ENCODE measurements at regions not wholly inside any gene's neighbourhood (a gene's known extent, or its start where the extent isn't known, plus 50 kb on each side); places are given as distances from the start of the nearest gene placed in this dataset.
"Not testable (repeated sequence)": the region's sequence is repeated elsewhere in the genome, so short reads cannot be mapped to it uniquely, and the experiment has no call there.

GRCh38 chr12:9328065-9328464, 119.9 kb upstream of the PZP start:
- Histone ChIP-seq H3K9me3 (ENCODE audit: control insufficient read depth, low read depth, low read length) (peaks cover 6% of the 10 kb centered on the region), H3K4me1 (ENCODE audit: control insufficient read depth, insufficient read depth, low read length) (peaks cover 6% of the 10 kb centered on the region), H3K36me3 (ENCODE audit: control insufficient read depth, insufficient read depth, low read length) (no peaks in the 10 kb centered on the region), H3K4me3 (ENCODE audit: low read length) (no peak overlapping the region), H3K27me3 (ENCODE audit: control insufficient read depth, insufficient read depth, low read length) (no peaks in the 10 kb centered on the region), H3K27ac (ENCODE audit: low read length) (no peak overlapping the region)
- WGBS (ENCODE audit: insufficient coverage, low lambda C conversion rate), result no CpG with 5 or more reads among the region's 2 CpGs
- no peak for DNase-seq

GRCh38 chr12:9327320-9327719, 119.1 kb upstream of the PZP start:
- H3K4me3 ChIP-seq (ENCODE audit: low read length), result no peak overlapping the region
- no peak for DNase-seq
- H3K36me3 ChIP-seq (ENCODE audit: control insufficient read depth, insufficient read depth, low read length), result no peaks in the 10 kb centered on the region
- H3K27me3 ChIP-seq (ENCODE audit: control insufficient read depth, insufficient read depth, low read length), result no peaks in the 10 kb centered on the region
- peaks cover 6% of the 10 kb centered on the region for H3K9me3 ChIP-seq (ENCODE audit: control insufficient read depth, low read depth, low read length)
- WGBS (ENCODE audit: insufficient coverage, low lambda C conversion rate), result 100% methylated on average over 1 of the region's 5 CpGs
- no peak overlapping the region for H3K27ac ChIP-seq (ENCODE audit: low read length)
- H3K4me1 ChIP-seq (ENCODE audit: control insufficient read depth, insufficient read depth, low read length), result no peaks in the 10 kb centered on the region

- DNase-seq; H3K4me1 ChIP-seq (ENCODE audit: control insufficient read depth, insufficient read depth, low read length); H3K27me3 ChIP-seq (ENCODE audit: control insufficient read depth, insufficient read depth, low read length); H3K9me3 ChIP-seq (ENCODE audit: control insufficient read depth, low read depth, low read length); H3K4me3 ChIP-seq (ENCODE audit: low read length); H3K27ac ChIP-seq (ENCODE audit: low read length); H3K36me3 ChIP-seq (ENCODE audit: control insufficient read depth, insufficient read depth, low read length): not testable (repeated sequence)
- WGBS (ENCODE audit: insufficient coverage, low lambda C conversion rate), result no CpG with 5 or more reads among the region's 14 CpGs
Measured at GRCh38 chr12:9326849-9327248, 118.7 kb upstream of the PZP start.

- H3K4me3 ChIP-seq (ENCODE audit: low read length), result no peak overlapping the region
- DNase-seq, result no peak
- no peaks in the 10 kb centered on the region for H3K4me1 ChIP-seq (ENCODE audit: control insufficient read depth, insufficient read depth, low read length)
- WGBS (ENCODE audit: insufficient coverage, low lambda C conversion rate), result 83% methylated on average over 2 of the region's 12 CpGs
- no peak overlapping the region for H3K27ac ChIP-seq (ENCODE audit: low read length)
- no peaks in the 10 kb centered on the region for H3K27me3 ChIP-seq (ENCODE audit: control insufficient read depth, insufficient read depth, low read length)
- H3K36me3 ChIP-seq (ENCODE audit: control insufficient read depth, insufficient read depth, low read length), result no peaks in the 10 kb centered on the region
- H3K9me3 ChIP-seq (ENCODE audit: control insufficient read depth, low read depth, low read length), result no peaks in the 10 kb centered on the region
Measured at GRCh38 chr12:9326085-9326484, 117.9 kb upstream of the PZP start.

- Histone ChIP-seq H3K27ac (ENCODE audit: low read length) (no peak overlapping the region), H3K27me3 (ENCODE audit: control insufficient read depth, insufficient read depth, low read length) (no peaks in the 10 kb centered on the region), H3K4me1 (ENCODE audit: control insufficient read depth, insufficient read depth, low read length) (no peaks in the 10 kb centered on the region), H3K9me3 (ENCODE audit: control insufficient read depth, low read depth, low read length) (no peaks in the 10 kb centered on the region), H3K4me3 (ENCODE audit: low read length) (no peak overlapping the region), H3K36me3 (ENCODE audit: control insufficient read depth, insufficient read depth, low read length) (no peaks in the 10 kb centered on the region)
- WGBS (ENCODE audit: insufficient coverage, low lambda C conversion rate), result no CpG with 5 or more reads among the region's 10 CpGs
- no peak for DNase-seq
Measured at GRCh38 chr12:9325471-9325870, 117.3 kb upstream of the PZP start.

GRCh38 chr12:9324782-9325181, 116.6 kb upstream of the PZP start:
- H3K9me3 ChIP-seq (ENCODE audit: control insufficient read depth, low read depth, low read length), result no peaks in the 10 kb centered on the region
- no peaks in the 10 kb centered on the region for H3K27me3 ChIP-seq (ENCODE audit: control insufficient read depth, insufficient read depth, low read length)
- no peak for DNase-seq
- no CpG with 5 or more reads among the region's 6 CpGs for WGBS (ENCODE audit: insufficient coverage, low lambda C conversion rate)
- H3K36me3 ChIP-seq (ENCODE audit: control insufficient read depth, insufficient read depth, low read length), result no peaks in the 10 kb centered on the region
- H3K27ac ChIP-seq (ENCODE audit: low read length), result no peak overlapping the region
- no peak overlapping the region for H3K4me3 ChIP-seq (ENCODE audit: low read length)
- H3K4me1 ChIP-seq (ENCODE audit: control insufficient read depth, insufficient read depth, low read length), result no peaks in the 10 kb centered on the region

GRCh38 chr12:9323144-9323681, 115.0 kb upstream of the PZP start:
- Histone ChIP-seq H3K27me3 (ENCODE audit: control insufficient read depth, insufficient read depth, low read length) (no peaks in the 10 kb centered on the region), H3K4me3 (ENCODE audit: low read length) (no peak overlapping the region), H3K36me3 (ENCODE audit: control insufficient read depth, insufficient read depth, low read length) (no peaks in the 10 kb centered on the region), H3K9me3 (ENCODE audit: control insufficient read depth, low read depth, low read length) (no peaks in the 10 kb centered on the region), H3K27ac (ENCODE audit: low read length) (no peak overlapping the region), H3K4me1 (ENCODE audit: control insufficient read depth, insufficient read depth, low read length) (no peaks in the 10 kb centered on the region)
- DNase-seq, result no peak
- WGBS (ENCODE audit: insufficient coverage, low lambda C conversion rate), result 100% methylated on average over 1 of the region's 5 CpGs

GRCh38 chr12:9319842-9320173, 111.6 kb upstream of the PZP start:
- no CpG with 5 or more reads among the region's 3 CpGs for WGBS (ENCODE audit: insufficient coverage, low lambda C conversion rate)

GRCh38 chr12:9319044-9319841, 111.0 kb upstream of the PZP start:
- WGBS (ENCODE audit: insufficient coverage, low lambda C conversion rate), result 57% methylated on average over 2 of the region's 8 CpGs
- no peak for DNase-seq
- no peak overlapping the region for H3K4me3 ChIP-seq (ENCODE audit: low read length)
- H3K36me3 ChIP-seq (ENCODE audit: control insufficient read depth, insufficient read depth, low read length), result no peaks in the 10 kb centered on the region
- H3K27me3 ChIP-seq (ENCODE audit: control insufficient read depth, insufficient read depth, low read length), result no peaks in the 10 kb centered on the region
- H3K4me1 ChIP-seq (ENCODE audit: control insufficient read depth, insufficient read depth, low read length), result no peaks in the 10 kb centered on the region
- no peaks in the 10 kb centered on the region for H3K9me3 ChIP-seq (ENCODE audit: control insufficient read depth, low read depth, low read length)
- H3K27ac ChIP-seq (ENCODE audit: low read length), result no peak overlapping the region

More at GRCh38 chr12:9319842-9320173, 111.6 kb upstream of the PZP start:
- Histone ChIP-seq H3K4me1 (ENCODE audit: control insufficient read depth, insufficient read depth, low read length) (no peaks in the 10 kb centered on the region), H3K9me3 (ENCODE audit: control insufficient read depth, low read depth, low read length) (no peaks in the 10 kb centered on the region), H3K27ac (ENCODE audit: low read length) (no peak overlapping the region), H3K4me3 (ENCODE audit: low read length) (no peak overlapping the region), H3K36me3 (ENCODE audit: control insufficient read depth, insufficient read depth, low read length) (no peaks in the 10 kb centered on the region), H3K27me3 (ENCODE audit: control insufficient read depth, insufficient read depth, low read length) (no peaks in the 10 kb centered on the region)
- no peak for DNase-seq

- not testable (repeated sequence) for DNase-seq
Measured at GRCh38 chr12:9313479-9313878, 105.3 kb upstream of the PZP start.

More at GRCh38 chr12:9313479-9313878, 105.3 kb upstream of the PZP start:
- not testable (repeated sequence) for H3K27ac ChIP-seq (ENCODE audit: low read length); H3K4me3 ChIP-seq (ENCODE audit: low read length); H3K4me1 ChIP-seq (ENCODE audit: control insufficient read depth, insufficient read depth, low read length); H3K36me3 ChIP-seq (ENCODE audit: control insufficient read depth, insufficient read depth, low read length); H3K27me3 ChIP-seq (ENCODE audit: control insufficient read depth, insufficient read depth, low read length); H3K9me3 ChIP-seq (ENCODE audit: control insufficient read depth, low read depth, low read length)
- no CpG with 5 or more reads among the region's 6 CpGs for WGBS (ENCODE audit: insufficient coverage, low lambda C conversion rate)

Measured in large intestine (tissue), 3 donors.